Suprapubic skin (tissue), 3 donors: ENCODE measurements at regions not wholly inside any gene's neighbourhood (a gene's known extent, or its start where the extent isn't known, plus 50 kb on each side); places are given as distances from the start of the nearest gene placed in this dataset.

Experiments
- CTCF ChIP-seq, 2 donors: fragments of 200-600 bp in 1 of 2; fragments of 450-650 bp in 1 of 2; sonication (generic) in 1 of 2; IDR thresholded peaks; one replicate each; pipeline ENCODE4 v1.5.1; 2016 to 2019; ENCODE audit warnings: antibody characterized with exemption in 2 of 2, mild to moderate bottlenecking in 1 of 2, moderate library complexity in 1 of 2
- EP300 ChIP-seq: sonication (generic); formaldehyde crosslinking; IDR thresholded peaks from one replicate; pipeline ENCODE4 v1.6.1; 2017; ENCODE audit warnings: antibody characterized with exemption
- POLR2A ChIP-seq, 2 donors: fragments of 450-650 bp; IDR thresholded peaks; one replicate each; pipeline ENCODE4 v1.6.1; 2017; ENCODE audit warnings: antibody characterized with exemption in 2 of 2, mild to moderate bottlenecking in 2 of 2, moderate library complexity in 2 of 2

- TF ChIP-seq CTCF (IDR thresholded peaks at IDR 0.05) (no peak), POLR2A (IDR thresholded peaks at IDR 0.05) (no peak), EP300 (no peak)
Observed at GRCh38 chr6:133788556-133788955, 100.4 kb upstream of the TCF21 start.
